Peyer's patch (tissue), 4 donors: ENCODE measurements at regions not wholly inside any gene's neighbourhood (a gene's known extent, or its start where the extent isn't known, plus 50 kb on each side); places are given as distances from the start of the nearest gene placed in this dataset.

Source experiments
- DNase-seq, 3 donors: peaks; one replicate each; pipeline ENCODE4 v3.0.0-alpha.2; 2017 to 2019
- H3K27ac ChIP-seq, 4 donors: fragments of 200-600 bp; sonication (generic); one replicate each; pipeline ENCODE4 v1.5.1; 2016 to 2019
- H3K27me3 ChIP-seq, 2 donors: fragments of 200-600 bp; sonication (generic); one replicate each; pipeline ENCODE4 v1.5.1; 2019
- H3K36me3 ChIP-seq, 3 donors: fragments of 200-600 bp; sonication (generic); one replicate each; pipeline ENCODE4 v1.5.1; 2016 to 2019
- H3K4me1 ChIP-seq, 4 donors: fragments of 200-600 bp; sonication (generic); one replicate each; pipeline ENCODE4 v1.5.1; 2016 to 2019
- H3K4me3 ChIP-seq, 4 donors: fragments of 200-600 bp; sonication (generic); 1 replicate in 3 of 4; 2 replicates in 1 of 4; pipeline ENCODE4 v1.5.1; 2016 to 2019; ENCODE audit warnings: mild to moderate bottlenecking in 1 of 4
- H3K9me3 ChIP-seq, 4 donors: fragments of 200-600 bp; sonication (generic); one replicate each; pipeline ENCODE4 v1.5.1; 2016 to 2019; ENCODE audit warnings: mild to moderate bottlenecking in 1 of 4
- CTCF ChIP-seq, 6 experiments: fragments of 450-650 bp in 4 of 6; fragments of 200-600 bp in 2 of 6; sonication (generic) in 1 of 6; IDR thresholded peaks; one replicate each; pipeline ENCODE4 v1.5.1; 2017 to 2019; ENCODE audit warnings: antibody characterized with exemption in 6 of 6, mild to moderate bottlenecking in 3 of 6, moderate library complexity in 1 of 6
- POLR2A ChIP-seq, 2 donors: fragments of 450-650 bp; IDR thresholded peaks; one replicate each; pipeline ENCODE4 v1.5.1; 2017; ENCODE audit warnings: antibody characterized with exemption in 2 of 2, mild to moderate bottlenecking in 2 of 2, moderate library complexity in 2 of 2

GRCh38 chr6:9200712-9201111 is 765.4 kb upstream of the SLC35B3 start:
- H3K27me3 ChIP-seq: no peaks in the 10 kb centered on the region
- no peaks in the 10 kb centered on the region for H3K36me3 ChIP-seq
- H3K27ac ChIP-seq: no peak overlapping the region
- no peak overlapping the region for H3K4me3 ChIP-seq
- no peaks in the 10 kb centered on the region for H3K9me3 ChIP-seq
- TF ChIP-seq CTCF (IDR thresholded peaks at IDR 0.05): no peak
- TF ChIP-seq POLR2A (IDR thresholded peaks at IDR 0.05): no peak
- no peaks in the 10 kb centered on the region for H3K4me1 ChIP-seq
- DNase-seq: no peak

- TF ChIP-seq CTCF (IDR thresholded peaks at IDR 0.05): no peak
- no peak for TF ChIP-seq POLR2A (IDR thresholded peaks at IDR 0.05)
- Histone ChIP-seq H3K9me3 (no peaks in the 10 kb centered on the region), H3K27me3 (no peaks in the 10 kb centered on the region), H3K4me3 (no peak overlapping the region), H3K27ac (no peak overlapping the region), H3K36me3 (no peaks in the 10 kb centered on the region), H3K4me1 (no peaks in the 10 kb centered on the region)
- no peak for DNase-seq
Measured at GRCh38 chr6:9197726-9198125, 762.4 kb upstream of the SLC35B3 start.

DNA sequence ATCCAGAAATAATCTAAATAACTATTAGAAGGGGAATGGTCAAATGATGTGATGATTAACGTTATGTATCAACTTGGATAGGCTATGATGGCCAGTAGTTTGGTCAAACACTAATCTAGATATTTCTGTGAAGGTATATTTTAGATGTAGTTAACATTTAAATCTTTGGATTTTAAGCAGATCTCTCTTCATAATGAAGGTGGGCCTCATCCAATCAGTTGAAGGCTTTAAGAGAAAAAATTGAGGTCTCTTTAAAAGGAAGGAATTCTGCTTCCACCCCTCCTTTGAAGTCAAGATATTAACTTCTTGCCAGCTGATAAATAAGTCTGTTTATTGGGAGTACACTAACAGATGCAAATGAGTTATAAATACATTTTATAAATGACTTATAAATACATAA is 760.0 kb upstream of the SLC35B3 start:
- no peak for DNase-seq
- no peaks in the 10 kb centered on the region for H3K27me3 ChIP-seq
- H3K4me3 ChIP-seq: no peak overlapping the region
- TF ChIP-seq CTCF (IDR thresholded peaks at IDR 0.05) (no peak), POLR2A (IDR thresholded peaks at IDR 0.05) (no peak)
- H3K36me3 ChIP-seq: no peaks in the 10 kb centered on the region
- H3K27ac ChIP-seq: no peak overlapping the region
- no peaks in the 10 kb centered on the region for H3K9me3 ChIP-seq
- no peaks in the 10 kb centered on the region for H3K4me1 ChIP-seq

DNA sequence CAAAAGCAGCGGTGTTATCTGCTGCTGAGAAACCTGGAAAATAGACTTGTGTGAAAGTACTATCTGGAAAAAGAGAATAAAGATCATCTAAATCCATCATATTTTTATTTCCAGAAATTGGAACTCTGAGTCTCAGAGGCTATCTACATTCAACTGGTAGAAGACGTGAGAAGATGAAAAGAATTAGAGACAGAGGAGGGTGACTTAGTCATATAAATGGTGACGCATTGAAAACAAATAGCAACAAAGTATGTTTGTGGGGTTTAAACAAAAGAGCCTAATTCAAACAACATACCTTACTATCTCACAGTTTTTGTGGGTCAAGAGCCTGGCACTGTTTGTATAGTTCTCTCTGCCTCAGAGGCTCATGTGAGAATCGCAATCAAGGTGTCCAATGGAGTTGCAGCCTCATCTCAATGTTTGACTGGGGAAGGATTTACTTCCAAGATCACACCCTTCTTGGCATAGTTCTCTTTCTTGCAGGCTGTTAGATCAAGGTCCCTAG is 757.1 kb upstream of the SLC35B3 start:
- TF ChIP-seq POLR2A (IDR thresholded peaks at IDR 0.05): no peak
- no peak for TF ChIP-seq CTCF (IDR thresholded peaks at IDR 0.05)
- no peak for DNase-seq

GRCh38 chr6:9186148-9186547 is 750.8 kb upstream of the SLC35B3 start:
- Histone ChIP-seq H3K27ac (no peak overlapping the region), H3K36me3 (no peaks in the 10 kb centered on the region), H3K4me3 (no peak overlapping the region), H3K27me3 (no peaks in the 10 kb centered on the region), H3K9me3 (no peaks in the 10 kb centered on the region), H3K4me1 (no peaks in the 10 kb centered on the region)
- TF ChIP-seq POLR2A (IDR thresholded peaks at IDR 0.05): no peak
- no peak for DNase-seq

More for the DNA sequence above, 757.1 kb upstream of the SLC35B3 start:
- Histone ChIP-seq H3K4me1 (no peaks in the 10 kb centered on the region), H3K9me3 (no peaks in the 10 kb centered on the region), H3K27me3 (no peaks in the 10 kb centered on the region), H3K4me3 (no peak overlapping the region), H3K27ac (no peak overlapping the region), H3K36me3 (no peaks in the 10 kb centered on the region)

- TF ChIP-seq POLR2A (IDR thresholded peaks at IDR 0.05): no peak
- no peak for TF ChIP-seq CTCF (IDR thresholded peaks at IDR 0.05)
- H3K9me3 ChIP-seq: no peaks in the 10 kb centered on the region
- no peak overlapping the region for H3K4me3 ChIP-seq
- H3K27me3 ChIP-seq: no peaks in the 10 kb centered on the region
- no peaks in the 10 kb centered on the region for H3K4me1 ChIP-seq
- no peaks in the 10 kb centered on the region for H3K36me3 ChIP-seq
- H3K27ac ChIP-seq: no peak overlapping the region
- no peak for DNase-seq
Measured at GRCh38 chr6:9178071-9178470, 742.7 kb upstream of the SLC35B3 start.
